A673 (cell line): ENCODE measurements at regions not wholly inside any gene's neighbourhood (a gene's known extent, or its start where the extent isn't known, plus 50 kb on each side); places are given as distances from the start of the nearest gene placed in this dataset.

ENCODE experiments used
- BruUV-seq: library from RNA; stranded (reverse); fragments of 400-500 nt; replicated peaks from 2 replicates; lab custom pipeline; 2021; lab: Mats Ljungman, UMichigan
- CTCF ChIA-PET: fragments of 300-600 bp; sonication (Branson Sonifier 250); formaldehyde crosslinking; loops from one replicate; lab custom pipeline; 2022; ENCODE audit warnings: antibody characterized with exemption; lab: Charles Lee
- POLR2A ChIA-PET: fragments of 300-600 bp; sonication (Branson Sonifier 250); formaldehyde crosslinking; loops from one replicate; lab custom pipeline; 2022; ENCODE audit warnings: antibody characterized with exemption; ENCODE audit not compliant: low non-redundant PET; lab: Charles Lee
- DNase-seq: peaks from one replicate; pipeline ENCODE4 v3.0.0-alpha.2; 2015; ENCODE audit warnings: low spot score
- H3K27ac ChIP-seq: fragments of 200-600 bp; sonication (generic); 2 replicates; pipeline ENCODE4 v1.5.1; 2016; ENCODE audit warnings: mixed run types, low read depth, mild to moderate bottlenecking, mixed read lengths, antibody characterized with exemption, low read length; ENCODE audit not compliant: poor library complexity, severe bottlenecking
- H3K27me3 ChIP-seq: fragments of 200-600 bp; sonication (generic); replicated peaks from 2 replicates; pipeline ENCODE4 v1.6.1; 2017; ENCODE audit warnings: mixed run types, low read depth, mild to moderate bottlenecking, mixed read lengths, antibody characterized with exemption, low read length; ENCODE audit not compliant: insufficient read depth, poor library complexity
- H3K36me3 ChIP-seq: fragments of 200-600 bp; sonication (generic); 2 replicates; pipeline ENCODE4 v1.6.1; 2016; ENCODE audit warnings: mixed run types, mild to moderate bottlenecking, mixed read lengths, antibody characterized with exemption, low read length; ENCODE audit not compliant: insufficient read depth, poor library complexity, severe bottlenecking
- H3K4me1 ChIP-seq: fragments of 200-600 bp; sonication (generic); 2 replicates; pipeline ENCODE4 v1.6.1; 2017; ENCODE audit warnings: mixed run types, mild to moderate bottlenecking, mixed read lengths, antibody characterized with exemption, low read length; ENCODE audit not compliant: insufficient read depth, poor library complexity, severe bottlenecking
- H3K4me3 ChIP-seq: fragments of 200-600 bp; sonication (generic); 2 replicates; pipeline ENCODE4 v1.5.1; 2016; ENCODE audit warnings: low read depth, mixed run types, mild to moderate bottlenecking, mixed read lengths, low read length; ENCODE audit not compliant: poor library complexity, severe bottlenecking
- H3K9me3 ChIP-seq: fragments of 200-600 bp; sonication (generic); 2 replicates; pipeline ENCODE4 v1.6.1; 2016; ENCODE audit warnings: mixed run types, low read depth, mild to moderate bottlenecking, mixed read lengths, antibody characterized with exemption, low read length; ENCODE audit not compliant: poor library complexity, severe bottlenecking
- EZH2 ChIP-seq: fragments of 200-600 bp; sonication (generic); IDR thresholded peaks from 2 replicates; pipeline ENCODE4 v1.6.1; 2017; ENCODE audit warnings: borderline replicate concordance, low read depth, mild to moderate bottlenecking, mixed read lengths, antibody characterized with exemption, low read length; ENCODE audit not compliant: poor library complexity, severe bottlenecking
- intact Hi-C: fragments of 100-400 bp; cut with micrococcal nuclease; formaldehyde crosslinking; loops from one replicate; pipeline ENCODE4 v1.10.0; 2022; ENCODE audit not compliant: unreplicated experiment
- TF ChIP-seq, protein P1 (sequence below): fragments of 300-800, 200-600 bp; sonication (generic); conservative IDR thresholded peaks from 2 replicates; pipeline ENCODE4 v1.5.1; 2017; ENCODE audit warnings: low read depth, mild to moderate bottlenecking, antibody characterized with exemption, low read length, moderate library complexity, mixed read lengths

DNA sequence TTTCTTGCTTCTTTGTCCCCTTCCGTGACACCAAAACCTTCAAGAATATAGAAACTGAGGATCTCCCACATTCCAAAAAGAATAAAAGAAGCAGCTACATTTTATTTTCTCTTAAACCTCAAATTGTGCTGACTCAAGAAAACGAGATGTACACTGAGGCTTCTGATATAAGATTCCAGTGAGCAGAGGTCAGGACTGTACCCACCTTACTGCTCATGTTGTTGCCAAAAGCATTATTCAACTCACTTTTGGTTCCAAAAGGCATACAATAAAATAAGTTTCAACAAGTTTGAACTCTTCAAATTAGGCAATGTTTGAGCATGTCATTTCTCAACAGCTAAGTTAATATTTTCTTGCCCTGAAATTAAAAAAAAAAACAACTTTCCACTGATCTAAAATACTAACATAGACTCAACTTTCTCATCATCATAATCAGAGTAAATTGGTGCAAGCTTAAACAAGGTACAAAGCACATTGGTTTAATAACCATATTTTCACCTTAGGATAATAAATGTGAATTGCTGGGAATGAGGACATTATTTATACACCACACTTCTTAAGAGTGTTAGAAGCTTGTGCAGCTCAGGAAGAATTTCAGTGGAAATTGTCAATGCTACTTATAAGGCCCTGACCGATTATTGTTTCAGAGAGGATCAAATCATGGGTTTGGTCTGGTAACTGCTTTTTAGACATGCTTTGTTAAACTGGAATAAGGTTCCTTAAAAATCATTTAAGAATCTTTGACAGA lies 629.0 kb upstream of the IGFBP3 start:
- H3K36me3 ChIP-seq: no peaks in the 10 kb centered on the region
- no peak for DNase-seq
- TF ChIP-seq, protein P1, sequence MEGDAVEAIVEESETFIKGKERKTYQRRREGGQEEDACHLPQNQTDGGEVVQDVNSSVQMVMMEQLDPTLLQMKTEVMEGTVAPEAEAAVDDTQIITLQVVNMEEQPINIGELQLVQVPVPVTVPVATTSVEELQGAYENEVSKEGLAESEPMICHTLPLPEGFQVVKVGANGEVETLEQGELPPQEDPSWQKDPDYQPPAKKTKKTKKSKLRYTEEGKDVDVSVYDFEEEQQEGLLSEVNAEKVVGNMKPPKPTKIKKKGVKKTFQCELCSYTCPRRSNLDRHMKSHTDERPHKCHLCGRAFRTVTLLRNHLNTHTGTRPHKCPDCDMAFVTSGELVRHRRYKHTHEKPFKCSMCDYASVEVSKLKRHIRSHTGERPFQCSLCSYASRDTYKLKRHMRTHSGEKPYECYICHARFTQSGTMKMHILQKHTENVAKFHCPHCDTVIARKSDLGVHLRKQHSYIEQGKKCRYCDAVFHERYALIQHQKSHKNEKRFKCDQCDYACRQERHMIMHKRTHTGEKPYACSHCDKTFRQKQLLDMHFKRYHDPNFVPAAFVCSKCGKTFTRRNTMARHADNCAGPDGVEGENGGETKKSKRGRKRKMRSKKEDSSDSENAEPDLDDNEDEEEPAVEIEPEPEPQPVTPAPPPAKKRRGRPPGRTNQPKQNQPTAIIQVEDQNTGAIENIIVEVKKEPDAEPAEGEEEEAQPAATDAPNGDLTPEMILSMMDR: no peak
- no peak for TF ChIP-seq EZH2
- H3K27me3 ChIP-seq: no peaks in the 10 kb centered on the region
- CTCF ChIA-PET: no interaction called here
- H3K27ac ChIP-seq: no peak overlapping the region
- BruUV-seq: no TSS peak
- no peaks in the 10 kb centered on the region for H3K4me1 ChIP-seq
- H3K4me3 ChIP-seq: no peak overlapping the region
- intact Hi-C loops: loop anchor here (10.0 kb wide), 1 partner anchor 45 kb away; no protein-coding TSS in a partner anchor
- peaks cover 6% of the 10 kb centered on the region for H3K9me3 ChIP-seq
- POLR2A ChIA-PET: no interaction called here

DNA sequence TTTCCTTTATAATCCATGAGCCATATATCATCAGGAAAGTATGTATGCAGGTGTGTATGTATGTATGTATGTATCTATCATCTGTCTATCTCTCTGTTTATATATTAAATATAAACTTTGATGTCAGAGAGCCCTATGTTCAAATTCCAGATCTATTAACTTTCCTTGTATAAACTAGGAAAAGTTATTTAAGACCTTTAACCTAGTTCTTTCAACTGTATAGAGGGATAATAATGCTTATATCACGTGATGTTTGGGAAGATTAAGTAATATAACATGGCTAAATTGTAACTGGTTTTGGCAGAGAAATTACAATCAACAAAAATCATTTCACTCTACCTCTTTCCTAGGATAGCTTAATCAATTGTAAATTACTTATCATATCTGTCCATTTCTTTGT lies 628.3 kb upstream of the IGFBP3 start:
- Histone ChIP-seq H3K36me3 (no peaks in the 10 kb centered on the region), H3K9me3 (no peaks in the 10 kb centered on the region), H3K4me3 (no peak overlapping the region), H3K27ac (no peak overlapping the region), H3K27me3 (no peaks in the 10 kb centered on the region), H3K4me1 (no peaks in the 10 kb centered on the region)
- POLR2A ChIA-PET: no interaction called here
- CTCF ChIA-PET: no interaction called here
- intact Hi-C loops: no loop called here
- no TSS peak for BruUV-seq
- DNase-seq: no peak
- TF ChIP-seq, protein P1: no peak
- no peak for TF ChIP-seq EZH2

DNA sequence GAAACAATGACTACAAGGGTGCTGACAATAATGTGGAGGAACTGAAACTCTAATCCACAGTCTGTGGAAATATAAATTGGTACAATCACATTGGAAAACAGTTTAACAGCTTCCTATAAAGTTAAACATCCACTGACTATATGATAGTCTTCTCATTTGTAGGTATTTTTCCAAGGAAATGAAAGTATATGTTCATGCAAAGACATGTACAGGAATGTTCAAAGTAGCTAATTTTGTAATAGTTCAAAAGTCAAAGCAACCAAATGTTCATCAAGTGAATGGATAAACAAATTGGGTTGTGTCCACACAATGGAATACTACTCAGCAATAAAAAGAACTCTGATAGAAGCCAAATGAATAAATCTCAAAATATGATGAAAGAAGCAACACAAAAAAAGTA lies 626.0 kb upstream of the IGFBP3 start:
- Histone ChIP-seq H3K27ac (no peak overlapping the region), H3K4me1 (no peaks in the 10 kb centered on the region), H3K36me3 (no peaks in the 10 kb centered on the region), H3K9me3 (no peaks in the 10 kb centered on the region), H3K4me3 (no peak overlapping the region), H3K27me3 (no peaks in the 10 kb centered on the region)
- BruUV-seq: no TSS peak
- ChIA-PET POLR2A (no interaction called here), CTCF (no interaction called here)
- intact Hi-C loops: no loop called here
- DNase-seq: no peak
- TF ChIP-seq, protein P1: no peak
- TF ChIP-seq EZH2: no peak
